ENCODE measurements at regions not wholly inside any gene's neighbourhood (a gene's known extent, or its start where the extent isn't known, plus 50 kb on each side); places are given as distances from the start of the nearest gene placed in this dataset.

DNA sequence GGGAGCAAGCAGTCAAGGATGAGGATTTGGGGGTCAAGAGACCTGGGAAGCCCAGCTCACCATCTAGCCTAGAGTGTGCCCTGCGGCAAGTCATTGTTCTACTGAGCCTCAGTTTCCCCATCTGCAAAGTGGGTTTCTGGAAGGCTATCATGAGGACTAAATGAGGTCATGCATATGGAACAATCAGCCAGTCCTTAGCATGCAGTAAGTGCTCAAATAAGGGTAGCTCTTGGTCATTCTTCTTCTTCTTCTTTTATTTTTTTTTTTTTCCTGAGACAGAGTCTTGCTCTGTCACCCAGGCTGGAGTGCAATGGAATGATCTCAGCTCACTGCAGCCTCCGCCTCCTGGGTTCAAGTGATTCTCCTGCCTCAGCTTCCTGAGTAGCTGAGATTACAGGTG, 99.9 kb upstream of the RUNX3 start:
- TF ChIP-seq POLR2A (IDR thresholded peaks at IDR 0.05) = no peak
- TF ChIP-seq, protein P1, sequence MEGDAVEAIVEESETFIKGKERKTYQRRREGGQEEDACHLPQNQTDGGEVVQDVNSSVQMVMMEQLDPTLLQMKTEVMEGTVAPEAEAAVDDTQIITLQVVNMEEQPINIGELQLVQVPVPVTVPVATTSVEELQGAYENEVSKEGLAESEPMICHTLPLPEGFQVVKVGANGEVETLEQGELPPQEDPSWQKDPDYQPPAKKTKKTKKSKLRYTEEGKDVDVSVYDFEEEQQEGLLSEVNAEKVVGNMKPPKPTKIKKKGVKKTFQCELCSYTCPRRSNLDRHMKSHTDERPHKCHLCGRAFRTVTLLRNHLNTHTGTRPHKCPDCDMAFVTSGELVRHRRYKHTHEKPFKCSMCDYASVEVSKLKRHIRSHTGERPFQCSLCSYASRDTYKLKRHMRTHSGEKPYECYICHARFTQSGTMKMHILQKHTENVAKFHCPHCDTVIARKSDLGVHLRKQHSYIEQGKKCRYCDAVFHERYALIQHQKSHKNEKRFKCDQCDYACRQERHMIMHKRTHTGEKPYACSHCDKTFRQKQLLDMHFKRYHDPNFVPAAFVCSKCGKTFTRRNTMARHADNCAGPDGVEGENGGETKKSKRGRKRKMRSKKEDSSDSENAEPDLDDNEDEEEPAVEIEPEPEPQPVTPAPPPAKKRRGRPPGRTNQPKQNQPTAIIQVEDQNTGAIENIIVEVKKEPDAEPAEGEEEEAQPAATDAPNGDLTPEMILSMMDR (IDR thresholded peaks at IDR 0.05) = no peak
